ENCODE measurements at regions not wholly inside any gene's neighbourhood (a gene's known extent, or its start where the extent isn't known, plus 50 kb on each side); places are given as distances from the start of the nearest gene placed in this dataset.

DNA sequence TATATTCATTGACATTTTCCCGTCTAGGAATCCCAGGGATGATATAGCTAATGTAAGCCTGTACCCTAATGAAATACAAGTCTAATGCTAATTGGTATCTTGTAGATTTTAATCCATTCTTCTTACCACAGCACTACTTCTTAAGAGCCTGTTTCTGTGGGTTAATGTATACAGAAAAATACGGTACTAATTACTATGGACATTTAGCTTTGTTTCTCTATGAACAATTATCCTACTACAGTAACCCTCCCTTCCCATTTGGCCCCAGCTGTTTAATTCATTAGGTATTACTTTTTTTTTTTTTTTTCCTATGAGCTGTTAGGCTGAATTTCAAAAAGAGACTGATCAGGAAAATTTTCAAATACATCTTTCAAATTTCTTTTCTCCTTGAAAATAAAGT, 245.1 kb upstream of the SLC7A11 start:
- no peak for DNase-seq (ENCODE audit: low spot score)
- no peak overlapping the region for H3K27ac ChIP-seq
- no peaks in the 10 kb centered on the region for H3K27me3 ChIP-seq (replicated peaks; ENCODE audit: insufficient read depth)
- no peaks in the 10 kb centered on the region for H3K36me3 ChIP-seq
- H3K9me3 ChIP-seq: no peaks in the 10 kb centered on the region
- TF ChIP-seq, protein P1, sequence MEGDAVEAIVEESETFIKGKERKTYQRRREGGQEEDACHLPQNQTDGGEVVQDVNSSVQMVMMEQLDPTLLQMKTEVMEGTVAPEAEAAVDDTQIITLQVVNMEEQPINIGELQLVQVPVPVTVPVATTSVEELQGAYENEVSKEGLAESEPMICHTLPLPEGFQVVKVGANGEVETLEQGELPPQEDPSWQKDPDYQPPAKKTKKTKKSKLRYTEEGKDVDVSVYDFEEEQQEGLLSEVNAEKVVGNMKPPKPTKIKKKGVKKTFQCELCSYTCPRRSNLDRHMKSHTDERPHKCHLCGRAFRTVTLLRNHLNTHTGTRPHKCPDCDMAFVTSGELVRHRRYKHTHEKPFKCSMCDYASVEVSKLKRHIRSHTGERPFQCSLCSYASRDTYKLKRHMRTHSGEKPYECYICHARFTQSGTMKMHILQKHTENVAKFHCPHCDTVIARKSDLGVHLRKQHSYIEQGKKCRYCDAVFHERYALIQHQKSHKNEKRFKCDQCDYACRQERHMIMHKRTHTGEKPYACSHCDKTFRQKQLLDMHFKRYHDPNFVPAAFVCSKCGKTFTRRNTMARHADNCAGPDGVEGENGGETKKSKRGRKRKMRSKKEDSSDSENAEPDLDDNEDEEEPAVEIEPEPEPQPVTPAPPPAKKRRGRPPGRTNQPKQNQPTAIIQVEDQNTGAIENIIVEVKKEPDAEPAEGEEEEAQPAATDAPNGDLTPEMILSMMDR (IDR thresholded peaks at IDR 0.05): no peak
- H3K4me1 ChIP-seq (ENCODE audit: control insufficient read depth in 1 of 2, low read depth in 2 of 2): no peaks in the 10 kb centered on the region
- H3K4me3 ChIP-seq: no peak overlapping the region
- no peak for ATAC-seq (ENCODE audit: insufficient number of reproducible peaks, low FRiP score, low read depth)

DNA sequence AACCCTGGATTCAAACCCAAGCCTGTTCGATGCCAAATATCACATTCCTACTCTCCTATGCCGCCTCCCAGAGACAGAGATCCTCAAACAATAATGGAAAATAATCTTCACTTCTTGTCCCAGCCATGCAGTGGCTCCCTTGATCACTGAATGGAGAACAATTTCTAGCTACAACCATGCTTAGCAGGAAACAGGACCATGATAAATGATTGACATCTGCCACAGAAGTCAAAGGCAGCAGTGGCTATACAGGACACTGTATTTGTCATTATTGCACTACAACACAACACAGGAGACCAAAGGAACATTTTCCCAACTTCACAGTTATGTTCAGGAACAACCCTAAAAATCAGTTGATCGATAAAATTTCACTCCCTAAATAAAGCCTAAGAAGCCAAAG, 243.3 kb upstream of the SLC7A11 start:
- H3K36me3 ChIP-seq: no peaks in the 10 kb centered on the region
- no peaks in the 10 kb centered on the region for H3K4me1 ChIP-seq (ENCODE audit: control insufficient read depth in 1 of 2, low read depth in 2 of 2)
- no peak overlapping the region for H3K4me3 ChIP-seq
- no peak overlapping the region for H3K27ac ChIP-seq
- TF ChIP-seq, protein P1 (IDR thresholded peaks at IDR 0.05): no peak
- H3K9me3 ChIP-seq: no peaks in the 10 kb centered on the region
- no peak for DNase-seq (ENCODE audit: low spot score)
- no peak for ATAC-seq (ENCODE audit: insufficient number of reproducible peaks, low FRiP score, low read depth)
- H3K27me3 ChIP-seq (replicated peaks; ENCODE audit: insufficient read depth): no peaks in the 10 kb centered on the region

DNA sequence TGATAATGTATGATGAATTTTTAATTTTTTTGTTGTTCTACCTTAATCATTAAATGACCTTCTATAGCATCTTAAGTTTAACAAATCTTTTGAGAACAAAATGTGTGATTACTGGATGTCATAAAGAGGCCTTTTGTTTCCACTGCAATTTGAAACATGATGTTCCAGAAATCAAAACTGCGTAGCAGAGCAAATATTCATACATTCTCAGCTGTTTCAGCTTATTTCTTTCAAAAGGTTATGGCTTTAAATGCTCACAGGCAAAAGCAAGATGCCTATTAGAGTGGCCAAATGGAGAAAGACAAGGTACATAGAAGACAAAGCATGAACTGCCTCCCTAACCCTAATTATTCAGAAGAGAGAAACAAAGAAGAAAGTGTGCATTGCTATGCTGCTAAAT, 233.0 kb upstream of the SLC7A11 start:
- ATAC-seq (ENCODE audit: insufficient number of reproducible peaks, low FRiP score, low read depth) (no peak), DNase-seq (ENCODE audit: low spot score) (no peak)
- no peaks in the 10 kb centered on the region for H3K27me3 ChIP-seq (replicated peaks; ENCODE audit: insufficient read depth)
- TF ChIP-seq, protein P1 (IDR thresholded peaks at IDR 0.05): no peak
- no peaks in the 10 kb centered on the region for H3K36me3 ChIP-seq
- H3K9me3 ChIP-seq: no peaks in the 10 kb centered on the region
- H3K4me1 ChIP-seq (ENCODE audit: control insufficient read depth in 1 of 2, low read depth in 2 of 2): no peaks in the 10 kb centered on the region
- no peak overlapping the region for H3K27ac ChIP-seq
- H3K4me3 ChIP-seq: no peak overlapping the region

DNA sequence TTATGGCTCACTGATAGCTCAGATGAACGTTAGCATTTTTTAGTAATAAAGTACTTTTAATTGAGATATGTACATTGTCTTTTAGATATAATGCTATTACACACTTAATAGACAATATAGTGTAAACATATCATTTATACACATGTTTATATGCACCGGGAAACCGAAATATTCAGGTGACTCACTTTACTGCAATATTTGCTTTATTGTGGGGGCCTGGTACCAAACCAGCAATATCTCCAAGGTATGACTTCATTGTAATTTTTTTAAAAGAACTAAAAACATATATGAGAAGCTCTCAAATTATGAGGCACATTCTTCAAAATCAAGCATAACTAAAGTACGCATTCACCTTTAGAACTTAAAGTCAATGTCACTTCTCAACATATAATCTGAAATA, 231.2 kb upstream of the SLC7A11 start:
- Histone ChIP-seq H3K9me3 (no peaks in the 10 kb centered on the region), H3K4me1 (ENCODE audit: control insufficient read depth in 1 of 2, low read depth in 2 of 2) (no peaks in the 10 kb centered on the region), H3K27ac (no peak overlapping the region), H3K36me3 (no peaks in the 10 kb centered on the region), H3K27me3 (replicated peaks; ENCODE audit: insufficient read depth) (no peaks in the 10 kb centered on the region), H3K4me3 (no peak overlapping the region)
- TF ChIP-seq, protein P1 (IDR thresholded peaks at IDR 0.05): no peak
- DNase-seq (ENCODE audit: low spot score) (no peak), ATAC-seq (ENCODE audit: insufficient number of reproducible peaks, low FRiP score, low read depth) (no peak)

DNA sequence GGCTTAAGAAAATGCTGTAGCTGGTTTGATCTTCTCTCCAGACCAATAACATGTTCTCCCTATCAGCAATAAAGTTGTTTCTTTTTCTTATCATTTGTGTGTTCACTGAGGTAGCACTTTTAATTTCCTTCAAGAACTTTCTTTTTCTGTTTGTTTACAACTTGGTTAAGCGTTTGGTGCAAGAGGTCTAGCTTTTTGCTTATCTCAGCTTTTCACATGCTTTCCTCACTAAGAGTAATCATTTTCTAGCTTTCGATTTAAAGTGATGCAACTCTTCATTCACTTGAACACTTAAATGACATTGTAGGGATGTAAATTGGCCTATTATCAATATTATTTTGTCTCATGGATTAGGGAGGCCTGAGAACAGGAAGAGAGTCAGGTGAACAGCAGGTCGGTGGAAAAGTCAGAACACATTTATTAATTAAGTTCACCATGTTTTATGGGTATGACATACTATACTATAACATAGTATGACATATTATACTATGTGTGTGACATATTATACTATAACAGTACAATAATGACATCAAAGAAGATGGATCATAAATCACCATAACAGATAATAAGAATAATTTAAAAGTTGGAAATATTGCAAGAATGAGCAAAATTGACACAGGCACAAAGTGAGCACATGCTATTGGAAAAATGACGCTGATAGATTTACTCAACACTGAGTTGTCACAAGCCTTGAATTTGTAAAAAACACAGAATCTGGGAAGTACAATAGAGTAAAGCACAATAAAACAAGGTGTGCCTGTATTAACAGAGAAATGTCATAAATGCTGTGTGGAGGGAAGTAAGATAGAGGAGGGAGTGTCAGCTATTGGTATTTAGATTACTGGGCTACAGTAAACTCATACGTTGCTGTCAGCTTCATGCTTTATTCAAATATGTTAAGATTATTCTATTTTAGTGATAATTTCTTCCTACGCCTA, 218.6 kb upstream of the SLC7A11 start:
- no peak for ATAC-seq (ENCODE audit: insufficient number of reproducible peaks, low FRiP score, low read depth)
- Histone ChIP-seq H3K4me1 (ENCODE audit: control insufficient read depth in 1 of 2, low read depth in 2 of 2) (no peaks in the 10 kb centered on the region), H3K27me3 (replicated peaks; ENCODE audit: insufficient read depth) (no peaks in the 10 kb centered on the region), H3K27ac (no peak overlapping the region), H3K9me3 (no peaks in the 10 kb centered on the region), H3K36me3 (no peaks in the 10 kb centered on the region), H3K4me3 (no peak overlapping the region)
- TF ChIP-seq, protein P1 (IDR thresholded peaks at IDR 0.05): no peak
- no peak for DNase-seq (ENCODE audit: low spot score)
